CD4-positive, alpha-beta T cell (primary cell): ENCODE measurements at regions not wholly inside any gene's neighbourhood (a gene's known extent, or its start where the extent isn't known, plus 50 kb on each side); places are given as distances from the start of the nearest gene placed in this dataset.

ENCODE experiments used
- ATAC-seq: fragments of 200-7000 bp; cut with Tn5 transposase; one replicate; pipeline ENCODE4 v1.10.0; 2022; ENCODE audit warnings: mild to moderate bottlenecking; ENCODE audit not compliant: poor library complexity
- CTCF ChIA-PET: fragments of 350-600 bp; sonication (Branson Sonifier 250); formaldehyde crosslinking; loops from one replicate; lab custom pipeline; 2021; ENCODE audit warnings: antibody characterized with exemption, inconsistent platforms; lab: Charles Lee
- POLR2A ChIA-PET: fragments of 350-600 bp; sonication (Branson Sonifier 250); formaldehyde crosslinking; loops from one replicate; lab custom pipeline; 2021; ENCODE audit warnings: antibody characterized with exemption, inconsistent platforms; lab: Charles Lee
- DNase-seq, 14 experiments: peaks; one replicate each; pipeline ENCODE4 v3.0.0-alpha.2; 2013 to 2020; ENCODE audit warnings: mixed read lengths in 2 of 14
- H3K27ac ChIP-seq, 2 donors: one replicate each; pipeline versions ENCODE4 v1.5.1 to v1.7.0; 2013; ENCODE audit warnings: low read length in 2 of 2, low read depth in 1 of 2, mild to moderate bottlenecking in 1 of 2
- H3K27me3 ChIP-seq, 2 experiments: 1 replicate in 1 of 2; 2 replicates in 1 of 2; pipeline versions ENCODE4 v1.6.1 to v1.7.0; 2013; ENCODE audit warnings: low read length in 2 of 2, control low read depth in 1 of 2, mild to moderate bottlenecking in 1 of 2, moderate library complexity in 1 of 2; ENCODE audit not compliant: insufficient read depth in 2 of 2, control insufficient read depth in 1 of 2
- H3K36me3 ChIP-seq: one replicate; pipeline ENCODE4 v1.6.1; 2013; ENCODE audit warnings: low read length, control low read depth; ENCODE audit not compliant: insufficient read depth
- H3K4me1 ChIP-seq: one replicate; pipeline ENCODE4 v1.6.1; 2013; ENCODE audit warnings: low read length, control low read depth; ENCODE audit not compliant: insufficient read depth
- H3K4me3 ChIP-seq: one replicate; pipeline ENCODE4 v1.5.1; 2013; ENCODE audit warnings: mild to moderate bottlenecking, low read length, moderate library complexity
- H3K9me3 ChIP-seq, 2 experiments: 1 replicate in 1 of 2; 2 replicates in 1 of 2; pipeline versions ENCODE4 v1.6.1 to v1.7.0; 2013; ENCODE audit warnings: low read length in 2 of 2, mild to moderate bottlenecking in 2 of 2, control low read depth in 1 of 2, moderate library complexity in 1 of 2; ENCODE audit not compliant: control insufficient read depth in 1 of 2, insufficient read depth in 1 of 2
- H3K27ac Mint-ChIP-seq: one replicate; pipeline ENCODE4 v1.8.0; 2020; ENCODE audit warnings: mixed read lengths
- H3K27me3 Mint-ChIP-seq: one replicate; pipeline ENCODE4 v1.8.0; 2021; ENCODE audit warnings: mixed read lengths
- H3K36me3 Mint-ChIP-seq: one replicate; pipeline ENCODE4 v1.8.0; 2021; ENCODE audit warnings: low read depth, mixed read lengths
- H3K4me1 Mint-ChIP-seq: one replicate; pipeline ENCODE4 v1.8.0; 2021; ENCODE audit warnings: low read depth, mixed read lengths
- H3K4me3 Mint-ChIP-seq: one replicate; pipeline ENCODE4 v1.8.0; 2020; ENCODE audit warnings: mild to moderate bottlenecking, mixed read lengths
- H3K9me3 Mint-ChIP-seq: one replicate; pipeline ENCODE4 v1.8.0; 2020; ENCODE audit warnings: mixed read lengths
- intact Hi-C, 2 experiments: fragments of 100-400 bp; cut with DNase I in 1 of 2; cut with micrococcal nuclease in 1 of 2; formaldehyde crosslinking; loops; one replicate each; pipeline versions ENCODE4 v1.15.1 to v1.9.0; 2023 to 2025; cut with DNase I, micrococcal nuclease
- TF ChIP-seq, protein P1 (sequence below): fragments of 200-600 bp; IDR thresholded peaks from one replicate; pipeline ENCODE4 v1.8.0; 2022; ENCODE audit warnings: antibody characterized with exemption, mild to moderate bottlenecking

DNA sequence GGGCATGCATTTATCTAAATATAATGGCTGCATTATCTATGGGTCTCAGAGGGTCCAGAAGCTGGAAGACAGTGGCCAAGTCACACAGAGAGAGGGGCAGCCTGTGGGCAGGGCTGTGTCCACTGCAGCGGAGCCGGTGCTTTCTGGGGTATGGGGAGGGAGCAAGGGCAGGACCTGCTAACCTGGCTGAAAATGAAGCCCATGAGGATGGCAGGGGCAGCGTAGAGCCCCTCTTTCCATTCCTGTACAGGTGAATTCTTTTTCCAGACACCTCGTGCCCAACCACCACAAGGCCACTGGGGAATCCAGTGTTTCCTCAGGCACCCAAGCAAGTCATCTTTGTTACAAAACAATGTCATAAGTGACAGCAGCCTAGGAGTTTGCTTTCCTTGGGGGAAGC, 305.9 kb upstream of the IRX4 start:
- intact Hi-C loops = no loop called here
- no peak for DNase-seq

DNA sequence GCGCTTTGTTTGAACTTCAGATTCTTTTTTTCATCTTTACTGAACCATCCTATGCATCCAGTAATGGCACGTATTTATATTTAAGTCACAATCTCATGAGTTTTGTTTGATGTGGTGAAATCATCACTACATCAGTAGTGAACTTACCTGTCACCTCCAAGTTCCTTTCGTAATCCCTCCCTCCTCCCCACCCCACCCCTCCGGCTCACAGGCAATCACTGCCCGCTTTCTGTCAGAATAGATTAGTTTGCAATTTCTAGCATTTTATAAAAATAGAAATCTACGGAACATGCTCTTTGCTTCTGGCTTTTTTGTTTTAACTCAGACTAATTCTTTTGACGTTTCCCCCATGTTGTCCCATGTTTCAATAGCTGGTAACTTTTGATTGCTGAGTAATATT, 305.4 kb upstream of the IRX4 start:
- CTCF ChIA-PET = no interaction called here
- POLR2A ChIA-PET = no interaction called here
- Mint-ChIP-seq H3K27me3 (no peaks in the 10 kb centered on the region), H3K4me1 (no peaks in the 10 kb centered on the region), H3K9me3 (no peaks in the 10 kb centered on the region), H3K4me3 (no peak overlapping the region), H3K36me3 (no peaks in the 10 kb centered on the region), H3K27ac (no peak overlapping the region)
- ATAC-seq (no peak), DNase-seq (no peak)
- Histone ChIP-seq H3K27ac (no peak overlapping the region), H3K36me3 (no peaks in the 10 kb centered on the region), H3K4me3 (no peak overlapping the region), H3K4me1 (no peaks in the 10 kb centered on the region), H3K9me3 (peaks cover 0 to 10% of the 10 kb centered on the region in 2 experiments), H3K27me3 (no peaks in the 10 kb centered on the region)
- intact Hi-C loops = no loop called here
- TF ChIP-seq, protein P1, sequence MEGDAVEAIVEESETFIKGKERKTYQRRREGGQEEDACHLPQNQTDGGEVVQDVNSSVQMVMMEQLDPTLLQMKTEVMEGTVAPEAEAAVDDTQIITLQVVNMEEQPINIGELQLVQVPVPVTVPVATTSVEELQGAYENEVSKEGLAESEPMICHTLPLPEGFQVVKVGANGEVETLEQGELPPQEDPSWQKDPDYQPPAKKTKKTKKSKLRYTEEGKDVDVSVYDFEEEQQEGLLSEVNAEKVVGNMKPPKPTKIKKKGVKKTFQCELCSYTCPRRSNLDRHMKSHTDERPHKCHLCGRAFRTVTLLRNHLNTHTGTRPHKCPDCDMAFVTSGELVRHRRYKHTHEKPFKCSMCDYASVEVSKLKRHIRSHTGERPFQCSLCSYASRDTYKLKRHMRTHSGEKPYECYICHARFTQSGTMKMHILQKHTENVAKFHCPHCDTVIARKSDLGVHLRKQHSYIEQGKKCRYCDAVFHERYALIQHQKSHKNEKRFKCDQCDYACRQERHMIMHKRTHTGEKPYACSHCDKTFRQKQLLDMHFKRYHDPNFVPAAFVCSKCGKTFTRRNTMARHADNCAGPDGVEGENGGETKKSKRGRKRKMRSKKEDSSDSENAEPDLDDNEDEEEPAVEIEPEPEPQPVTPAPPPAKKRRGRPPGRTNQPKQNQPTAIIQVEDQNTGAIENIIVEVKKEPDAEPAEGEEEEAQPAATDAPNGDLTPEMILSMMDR = no peak

More for the DNA sequence above, 305.9 kb upstream of the IRX4 start:
- Mint-ChIP-seq H3K27ac (no peak overlapping the region), H3K9me3 (no peaks in the 10 kb centered on the region), H3K4me1 (no peaks in the 10 kb centered on the region), H3K36me3 (no peaks in the 10 kb centered on the region), H3K4me3 (no peak overlapping the region), H3K27me3 (no peaks in the 10 kb centered on the region)
- no peak for ATAC-seq
- H3K4me3 ChIP-seq = no peak overlapping the region
- peaks cover 0 to 10% of the 10 kb centered on the region in 2 experiments for H3K9me3 ChIP-seq
- H3K27ac ChIP-seq = no peak overlapping the region
- TF ChIP-seq, protein P1 = no peak
- POLR2A ChIA-PET = no interaction called here
- no peaks in the 10 kb centered on the region for H3K36me3 ChIP-seq
- CTCF ChIA-PET = no interaction called here
- H3K4me1 ChIP-seq = no peaks in the 10 kb centered on the region
- no peaks in the 10 kb centered on the region for H3K27me3 ChIP-seq

DNA sequence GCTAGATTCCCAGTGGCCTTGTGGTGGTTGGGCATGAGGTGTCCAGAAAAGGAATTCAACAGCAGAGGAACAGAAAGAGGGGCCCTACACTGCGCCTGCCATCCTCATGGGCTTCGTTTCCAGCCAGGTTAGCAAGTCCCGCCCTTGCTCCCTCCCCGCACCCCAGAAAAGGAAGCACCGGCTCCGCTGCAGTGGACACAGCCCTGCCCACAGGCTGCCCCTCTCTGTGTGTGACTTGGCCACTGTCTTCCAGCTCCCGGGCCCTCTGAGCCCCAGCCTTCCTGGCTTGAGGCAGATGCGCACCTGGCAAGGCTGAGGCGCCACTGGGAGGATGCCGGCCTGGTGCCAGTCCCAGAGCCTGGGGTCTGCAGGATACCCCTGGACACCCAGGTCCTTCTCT, 305.0 kb upstream of the IRX4 start:
- Mint-ChIP-seq H3K4me1 (no peaks in the 10 kb centered on the region), H3K27me3 (peaks cover 3% of the 10 kb centered on the region), H3K4me3 (no peak overlapping the region), H3K36me3 (no peaks in the 10 kb centered on the region), H3K9me3 (no peaks in the 10 kb centered on the region), H3K27ac (no peak overlapping the region)
- TF ChIP-seq, protein P1 = no peak
- DNase-seq (no peak), ATAC-seq (no peak)
- POLR2A ChIA-PET = no interaction called here
- peaks cover 0 to 10% of the 10 kb centered on the region in 2 experiments for H3K9me3 ChIP-seq
- H3K36me3 ChIP-seq = no peaks in the 10 kb centered on the region
- intact Hi-C loops = no loop called here
- H3K4me1 ChIP-seq = no peaks in the 10 kb centered on the region
- CTCF ChIA-PET = no interaction called here
- H3K4me3 ChIP-seq = no peak overlapping the region
- H3K27me3 ChIP-seq = no peaks in the 10 kb centered on the region
- no peak overlapping the region for H3K27ac ChIP-seq
